B cell (primary cell): ENCODE measurements at regions not wholly inside any gene's neighbourhood (a gene's known extent, or its start where the extent isn't known, plus 50 kb on each side); places are given as distances from the start of the nearest gene placed in this dataset.

Source experiments
- ATAC-seq: fragments of 200-7000 bp; cut with Tn5 transposase; one replicate; pipeline ENCODE4 v1.10.0; 2021; ENCODE audit warnings: low read depth, mild to moderate bottlenecking, moderate number of reproducible peaks, moderate library complexity
- CTCF ChIA-PET: fragments of 350-600 bp; sonication (Branson Sonifier 250); formaldehyde crosslinking; loops from one replicate; lab custom pipeline; 2021; ENCODE audit warnings: antibody characterized with exemption, inconsistent platforms; lab: Charles Lee
- POLR2A ChIA-PET: fragments of 350-600 bp; sonication (Branson Sonifier 250); formaldehyde crosslinking; loops from one replicate; lab custom pipeline; 2021; ENCODE audit warnings: antibody characterized with exemption; lab: Charles Lee
- DNase-seq: peaks from one replicate; pipeline ENCODE4 v3.0.0; 2013
- H2AFZ ChIP-seq: 2 replicates; pipeline ENCODE4 v1.6.1; 2012; ENCODE audit warnings: mild to moderate bottlenecking, low read depth, low read length; ENCODE audit not compliant: insufficient read depth, poor library complexity, severe bottlenecking
- H3K27ac ChIP-seq, 2 donors: 1 replicate in 1 of 2; 2 replicates in 1 of 2; pipeline ENCODE4 v1.5.1; 2012 to 2013; ENCODE audit warnings: low read length in 2 of 2, mild to moderate bottlenecking in 2 of 2, moderate library complexity in 1 of 2
- H3K27me3 ChIP-seq, 4 experiments: fragments of 200-600 bp in 1 of 4; sonication (generic) in 1 of 4; replicated peaks in 1 of 4; 1 replicate in 2 of 4; 2 replicates in 2 of 4; pipeline versions ENCODE4 v1.6.1 to v1.7.0; 2013 to 2016; ENCODE audit warnings: low read length in 3 of 4, mild to moderate bottlenecking in 2 of 4, mixed read lengths in 1 of 4, moderate library complexity in 1 of 4; ENCODE audit not compliant: insufficient read depth in 4 of 4, control insufficient read depth in 3 of 4; ENCODE audit errors: control extremely low read depth in 1 of 4
- H3K36me3 ChIP-seq, 2 experiments: replicated peaks in 1 of 2; 1 replicate in 1 of 2; 2 replicates in 1 of 2; pipeline versions ENCODE4 v1.6.1 to v1.7.1; 2013; ENCODE audit warnings: low read length in 1 of 2; ENCODE audit not compliant: insufficient read depth in 2 of 2, control insufficient read depth in 1 of 2; ENCODE audit errors: control extremely low read depth in 1 of 2, extremely low read depth in 1 of 2
- H3K4me1 ChIP-seq, 2 donors: fragments of 200-600 bp in 1 of 2; sonication (generic) in 1 of 2; 1 replicate in 1 of 2; 2 replicates in 1 of 2; pipeline versions ENCODE4 v1.5.1 to v1.6.1; 2013 to 2017; ENCODE audit warnings: low read length in 2 of 2; ENCODE audit not compliant: control insufficient read depth in 2 of 2, insufficient read depth in 2 of 2
- H3K4me2 ChIP-seq: replicated peaks from 2 replicates; pipeline ENCODE3; 2012; ENCODE audit warnings: mild to moderate bottlenecking, low read depth, low read length; ENCODE audit not compliant: poor library complexity, severe bottlenecking
- H3K4me3 ChIP-seq, 5 experiments: fragments of 200-600 bp in 1 of 5; sonication (generic) in 1 of 5; 1 replicate in 3 of 5; 2 replicates in 2 of 5; pipeline versions ENCODE4 v1.5.1 to v1.7.0; 2011 to 2016; ENCODE audit warnings: low read length in 4 of 5, mild to moderate bottlenecking in 4 of 5, low read depth in 2 of 5, control low read depth in 1 of 5, moderate library complexity in 1 of 5; ENCODE audit not compliant: insufficient read depth in 1 of 5; ENCODE audit errors: control extremely low read depth in 1 of 5, extremely low read depth in 1 of 5
- H3K79me2 ChIP-seq: fragments of 200-600 bp; sonication (generic); one replicate; pipeline ENCODE4 v1.6.0; 2016; ENCODE audit warnings: low read length; ENCODE audit not compliant: control insufficient read depth, insufficient read depth
- H3K9ac ChIP-seq: fragments of 200-600 bp; sonication (generic); 2 replicates; pipeline ENCODE4 v1.6.1; 2017; ENCODE audit warnings: mild to moderate bottlenecking, low read length, moderate library complexity
- H3K9me3 ChIP-seq, 3 donors: one replicate each; pipeline versions ENCODE4 v1.6.1 to v1.7.1; 2013; ENCODE audit warnings: low read length in 2 of 3; ENCODE audit not compliant: control insufficient read depth in 2 of 3, insufficient read depth in 1 of 3; ENCODE audit errors: control extremely low read depth in 1 of 3
- H4K20me1 ChIP-seq: 2 replicates; pipeline ENCODE4 v1.6.0; 2012; ENCODE audit warnings: mild to moderate bottlenecking, low read length; ENCODE audit not compliant: insufficient read depth, control insufficient read depth, poor library complexity, severe bottlenecking
- H3K27ac Mint-ChIP-seq: one replicate; pipeline ENCODE4 v1.8.0; 2021; ENCODE audit warnings: mixed read lengths
- H3K27me3 Mint-ChIP-seq: one replicate; pipeline ENCODE4 v1.8.0; 2021; ENCODE audit warnings: mixed read lengths
- H3K4me1 Mint-ChIP-seq: one replicate; pipeline ENCODE4 v1.8.0; 2021; ENCODE audit warnings: mixed read lengths
- H3K4me3 Mint-ChIP-seq: one replicate; pipeline ENCODE4 v1.8.0; 2021; ENCODE audit warnings: mixed read lengths
- H3K9me3 Mint-ChIP-seq: one replicate; pipeline ENCODE4 v1.8.0; 2022; ENCODE audit warnings: mixed read lengths; ENCODE audit not compliant: insufficient read depth
- EZH2 ChIP-seq: IDR thresholded peaks from 2 replicates; pipeline ENCODE4 v1.6.1; 2012; ENCODE audit warnings: borderline replicate concordance, low read depth, mild to moderate bottlenecking, moderate library complexity, low read length; ENCODE audit not compliant: insufficient read depth, poor library complexity, severe bottlenecking
- WGBS: methylation state at CpG from one replicate; pipeline ENCODE4 v1.1.5; 2013; ENCODE audit warnings: missing lambda C conversion rate; ENCODE audit not compliant: insufficient coverage; 5-methylcytosine and 5-hydroxymethylcytosine counted together
- intact Hi-C: fragments of 100-400 bp; cut with micrococcal nuclease; formaldehyde crosslinking; loops from one replicate; pipeline ENCODE4 v1.10.0; 2022
- TF ChIP-seq, protein P1 (sequence below): fragments of 200-600 bp; IDR thresholded peaks from one replicate; pipeline ENCODE4 v1.8.0; 2022; ENCODE audit warnings: antibody characterized with exemption, mild to moderate bottlenecking

DNA sequence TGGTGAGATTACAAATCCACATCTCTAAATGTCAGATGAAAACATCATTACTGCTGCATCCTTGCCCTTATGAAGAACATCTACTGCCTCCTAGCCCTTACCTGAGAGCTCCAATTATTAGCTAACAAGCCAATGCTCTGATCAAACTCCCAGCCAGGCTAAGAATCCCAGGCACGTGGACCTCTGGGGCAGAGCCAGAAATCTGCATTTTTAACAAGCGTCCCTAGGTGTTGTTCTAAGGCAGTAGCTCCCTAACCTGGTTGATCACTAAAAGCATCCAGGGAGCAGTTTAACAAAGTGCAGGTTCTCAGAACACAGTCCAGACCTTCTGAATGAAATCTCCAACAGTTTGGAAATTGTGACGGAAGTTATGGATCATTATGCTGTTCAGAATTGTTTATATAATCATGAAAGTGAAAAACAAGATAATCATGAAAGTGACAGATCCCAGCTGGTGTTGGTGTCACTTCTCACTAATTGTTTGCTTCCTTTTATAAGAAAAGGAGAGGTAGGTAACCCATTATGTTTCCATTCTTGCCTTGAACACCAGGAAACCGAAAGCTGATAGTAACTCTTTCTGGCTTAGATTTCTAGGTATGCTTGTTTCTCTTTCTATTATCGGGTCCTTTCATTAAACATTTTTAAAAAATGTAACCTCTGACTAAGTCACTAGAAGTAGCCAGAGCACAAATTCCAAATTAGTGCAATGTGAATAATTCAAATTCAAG, 216.5 kb upstream of the NR4A3 start:
- H3K9ac ChIP-seq: no peak overlapping the region
- no peaks in the 10 kb centered on the region for H3K27me3 Mint-ChIP-seq
- H3K9me3 ChIP-seq: peaks cover 0 to 4% (median 0%) of the 10 kb centered on the region in 3 donors
- H3K4me1 Mint-ChIP-seq: no peaks in the 10 kb centered on the region
- no peak overlapping the region for H3K4me3 Mint-ChIP-seq
- WGBS: 95% methylated on average over 2 of the region's 5 CpGs
- CTCF ChIA-PET: no interaction called here
- no peak overlapping the region for H3K4me2 ChIP-seq
- TF ChIP-seq, protein P1, sequence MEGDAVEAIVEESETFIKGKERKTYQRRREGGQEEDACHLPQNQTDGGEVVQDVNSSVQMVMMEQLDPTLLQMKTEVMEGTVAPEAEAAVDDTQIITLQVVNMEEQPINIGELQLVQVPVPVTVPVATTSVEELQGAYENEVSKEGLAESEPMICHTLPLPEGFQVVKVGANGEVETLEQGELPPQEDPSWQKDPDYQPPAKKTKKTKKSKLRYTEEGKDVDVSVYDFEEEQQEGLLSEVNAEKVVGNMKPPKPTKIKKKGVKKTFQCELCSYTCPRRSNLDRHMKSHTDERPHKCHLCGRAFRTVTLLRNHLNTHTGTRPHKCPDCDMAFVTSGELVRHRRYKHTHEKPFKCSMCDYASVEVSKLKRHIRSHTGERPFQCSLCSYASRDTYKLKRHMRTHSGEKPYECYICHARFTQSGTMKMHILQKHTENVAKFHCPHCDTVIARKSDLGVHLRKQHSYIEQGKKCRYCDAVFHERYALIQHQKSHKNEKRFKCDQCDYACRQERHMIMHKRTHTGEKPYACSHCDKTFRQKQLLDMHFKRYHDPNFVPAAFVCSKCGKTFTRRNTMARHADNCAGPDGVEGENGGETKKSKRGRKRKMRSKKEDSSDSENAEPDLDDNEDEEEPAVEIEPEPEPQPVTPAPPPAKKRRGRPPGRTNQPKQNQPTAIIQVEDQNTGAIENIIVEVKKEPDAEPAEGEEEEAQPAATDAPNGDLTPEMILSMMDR: no peak
- no peaks in the 10 kb centered on the region for H3K79me2 ChIP-seq
- H3K4me1 ChIP-seq: no peaks in the 10 kb centered on the region
- ATAC-seq (no peak), DNase-seq (no peak)
- H3K9me3 Mint-ChIP-seq: no peaks in the 10 kb centered on the region
- no peak overlapping the region for H2AFZ ChIP-seq
- POLR2A ChIA-PET: no interaction called here
- H3K27ac ChIP-seq: no peak overlapping the region
- no peaks in the 10 kb centered on the region for H4K20me1 ChIP-seq
- H3K27me3 ChIP-seq: peaks cover 0 to 3% (median 0%) of the 10 kb centered on the region in 4 experiments
- H3K4me3 ChIP-seq: no peak overlapping the region
- intact Hi-C loops: no loop called here
- H3K27ac Mint-ChIP-seq: no peak overlapping the region
- no peaks in the 10 kb centered on the region for H3K36me3 ChIP-seq

DNA sequence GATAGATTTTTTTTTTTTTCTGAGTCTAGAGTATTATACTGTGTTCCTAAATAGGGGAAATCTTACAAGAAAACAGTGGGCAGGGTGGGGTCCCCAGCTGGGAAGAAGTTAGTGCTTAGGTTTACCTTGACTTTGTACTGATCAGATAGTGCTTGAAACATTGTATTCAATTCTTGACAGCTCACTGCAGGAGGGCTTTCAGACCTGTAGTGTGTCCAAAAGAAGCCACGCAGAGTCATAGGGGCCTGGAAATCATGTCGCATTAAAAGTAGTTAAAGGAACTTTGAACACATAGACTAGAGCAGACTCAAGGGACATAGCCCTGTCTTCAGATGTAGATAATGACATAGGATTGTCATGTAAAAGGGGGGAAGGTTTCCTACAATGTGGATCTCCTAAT, 215.4 kb upstream of the NR4A3 start:
- no peak for ATAC-seq
- TF ChIP-seq EZH2: no peak
- TF ChIP-seq, protein P1: no peak
- H3K4me3 Mint-ChIP-seq: no peak overlapping the region
- no peaks in the 10 kb centered on the region for H3K36me3 ChIP-seq
- no peak overlapping the region for H3K9ac ChIP-seq
- H3K4me1 ChIP-seq: no peaks in the 10 kb centered on the region
- intact Hi-C loops: no loop called here
- H3K4me1 Mint-ChIP-seq: no peaks in the 10 kb centered on the region
- H3K27ac Mint-ChIP-seq: no peak overlapping the region
- no peaks in the 10 kb centered on the region for H3K27me3 Mint-ChIP-seq
- H3K9me3 ChIP-seq: peaks cover 0 to 4% (median 0%) of the 10 kb centered on the region in 3 donors
- CTCF ChIA-PET: no interaction called here
- no peak overlapping the region for H3K27ac ChIP-seq
- no peak for DNase-seq
- no peak overlapping the region for H3K4me2 ChIP-seq
- no peak overlapping the region for H3K4me3 ChIP-seq
- 93% methylated on average over 2 of the region's 2 CpGs for WGBS
- H3K27me3 ChIP-seq: peaks cover 0 to 3% (median 0%) of the 10 kb centered on the region in 4 experiments
- no peak overlapping the region for H2AFZ ChIP-seq
- POLR2A ChIA-PET: no interaction called here
- H4K20me1 ChIP-seq: no peaks in the 10 kb centered on the region
- H3K9me3 Mint-ChIP-seq: no peaks in the 10 kb centered on the region
- H3K79me2 ChIP-seq: no peaks in the 10 kb centered on the region
